ENCODE measurements at regions not wholly inside any gene's neighbourhood (a gene's known extent, or its start where the extent isn't known, plus 50 kb on each side); places are given as distances from the start of the nearest gene placed in this dataset.
"Not testable (repeated sequence)": the region's sequence is repeated elsewhere in the genome, so short reads cannot be mapped to it uniquely, and the experiment has no call there.

GRCh38 chr17:20771104-20771503, 191.6 kb downstream of the CDRT15L2 start:
- DNase-seq: no peak

- no peak for DNase-seq
These were observed 195.1 kb downstream of the CDRT15L2 start for GRCh38 chr17:20774472-20775135.

GRCh38 chr17:20775331-20775730, 195.8 kb downstream of the CDRT15L2 start:
- no peak for DNase-seq

- DNase-seq: no peak
These were observed 200.0 kb downstream of the CDRT15L2 start for GRCh38 chr17:20779521-20779920.

- no peak for DNase-seq
These were observed 201.7 kb downstream of the CDRT15L2 start for GRCh38 chr17:20781260-20781659.

GRCh38 chr17:20781869-20782268, 202.3 kb downstream of the CDRT15L2 start:
- DNase-seq: not testable (repeated sequence)

- no peak for DNase-seq
These were observed 203.6 kb downstream of the CDRT15L2 start for GRCh38 chr17:20783091-20783490.

GRCh38 chr17:20784100-20784665, 204.7 kb downstream of the CDRT15L2 start:
- DNase-seq: no peak

- DNase-seq: no peak
These were observed 207.8 kb downstream of the CDRT15L2 start for GRCh38 chr17:20787281-20787680.

GRCh38 chr17:20791626-20792025, 212.1 kb downstream of the CDRT15L2 start:
- DNase-seq: no peak

GRCh38 chr17:20794532-20794931, 215.0 kb downstream of the CDRT15L2 start:
- DNase-seq: not testable (repeated sequence)

- DNase-seq: no peak
These were observed 217.8 kb downstream of the CDRT15L2 start for GRCh38 chr17:20797292-20797691.

GRCh38 chr17:20800146-20800545, 220.6 kb downstream of the CDRT15L2 start:
- DNase-seq: no peak

- no peak for DNase-seq
These were observed 226.2 kb downstream of the CDRT15L2 start for GRCh38 chr17:20805751-20806150.

GRCh38 chr17:20807566-20807965, 228.0 kb downstream of the CDRT15L2 start:
- DNase-seq: not testable (repeated sequence)

- DNase-seq: not testable (repeated sequence)
These were observed 227.4 kb downstream of the USP22 start for GRCh38 chr17:20815410-20815809.

- DNase-seq: no peak
These were observed 218.9 kb downstream of the USP22 start for GRCh38 chr17:20823905-20824304.

- no peak for DNase-seq
These were observed 217.3 kb downstream of the USP22 start for GRCh38 chr17:20825539-20825938.

- DNase-seq: not testable (repeated sequence)
These were observed 202.4 kb downstream of the USP22 start for GRCh38 chr17:20840453-20840852.

- DNase-seq: not testable (repeated sequence)
These were observed 201.6 kb downstream of the USP22 start for GRCh38 chr17:20840987-20841865.

- not testable (repeated sequence) for DNase-seq
These were observed 200.8 kb downstream of the USP22 start for GRCh38 chr17:20842012-20842411.

- not testable (repeated sequence) for DNase-seq
These were observed 199.6 kb downstream of the USP22 start for GRCh38 chr17:20843261-20843660.

- peak; percentile 49 for DNase-seq
These were observed 198.8 kb downstream of the USP22 start for GRCh38 chr17:20843799-20844553.

Measured in stimulated activated CD4-positive, alpha-beta T cell treated with anti-CD3 and anti-CD28 coated beads, Interleukin-12 subunit alpha, Interleukin-12 subunit beta, amount 100 ng/mL, for 4 hours (primary cell).